T-helper 22 cell (primary cell): ENCODE measurements at regions not wholly inside any gene's neighbourhood (a gene's known extent, or its start where the extent isn't known, plus 50 kb on each side); places are given as distances from the start of the nearest gene placed in this dataset.

Source experiments
- DNase-seq: peaks from one replicate; pipeline ENCODE4 v3.0.0-alpha.2; 2020; ENCODE audit warnings: low read depth

- no peak for DNase-seq
Measured at GRCh38 chr2:234640657-234641056, 143.8 kb upstream of the ARL4C start.

- DNase-seq, result no peak
Measured at GRCh38 chr2:234638966-234639365, 142.1 kb upstream of the ARL4C start.

GRCh38 chr2:234635284-234635683 lies 138.4 kb upstream of the ARL4C start:
- DNase-seq, result no peak

GRCh38 chr2:234633581-234634230 lies 136.8 kb upstream of the ARL4C start:
- no peak for DNase-seq

- no peak for DNase-seq
Measured at GRCh38 chr2:234632527-234633391, 135.9 kb upstream of the ARL4C start.

GRCh38 chr2:234631646-234632514 lies 135.0 kb upstream of the ARL4C start:
- DNase-seq, result no peak

- DNase-seq, result no peak
Measured at GRCh38 chr2:234630801-234631261, 133.9 kb upstream of the ARL4C start.

GRCh38 chr2:234629596-234629995 lies 132.7 kb upstream of the ARL4C start:
- DNase-seq, result no peak

- no peak for DNase-seq
Measured at GRCh38 chr2:234628953-234629352, 132.1 kb upstream of the ARL4C start.

GRCh38 chr2:234627308-234627707 lies 130.4 kb upstream of the ARL4C start:
- DNase-seq, result no peak

- no peak for DNase-seq
Measured at GRCh38 chr2:234626566-234627130, 129.8 kb upstream of the ARL4C start.

GRCh38 chr2:234625626-234626250 lies 128.9 kb upstream of the ARL4C start:
- DNase-seq, result no peak

GRCh38 chr2:234623521-234623991 lies 126.7 kb upstream of the ARL4C start:
- no peak for DNase-seq

- DNase-seq, result no peak
Measured at GRCh38 chr2:234621120-234621519, 124.2 kb upstream of the ARL4C start.

- DNase-seq, result no peak
Measured at GRCh38 chr2:234620018-234620417, 123.1 kb upstream of the ARL4C start.

- no peak for DNase-seq
Measured at GRCh38 chr2:234615643-234616356, 118.9 kb upstream of the ARL4C start.

- no peak for DNase-seq
Measured at GRCh38 chr2:234611209-234611608, 114.3 kb upstream of the ARL4C start.

- no peak for DNase-seq
Measured at GRCh38 chr2:234608946-234609345, 112.1 kb upstream of the ARL4C start.

GRCh38 chr2:234607691-234608090 lies 110.8 kb upstream of the ARL4C start:
- DNase-seq, result no peak

- no peak for DNase-seq
Measured at GRCh38 chr2:234606896-234607295, 110.0 kb upstream of the ARL4C start.

- no peak for DNase-seq
Measured at GRCh38 chr2:234603619-234604018, 106.7 kb upstream of the ARL4C start.
